CD4-positive, alpha-beta T cell treated with Interleukin-10 for 1 hour (primary cell): ENCODE measurements at regions not wholly inside any gene's neighbourhood (a gene's known extent, or its start where the extent isn't known, plus 50 kb on each side); places are given as distances from the start of the nearest gene placed in this dataset.
"Not testable (repeated sequence)": the region's sequence is repeated elsewhere in the genome, so short reads cannot be mapped to it uniquely, and the experiment has no call there.

Experiments used
- DNase-seq: peaks from one replicate; pipeline ENCODE4 v3.0.0-alpha.2; 2020

DNA sequence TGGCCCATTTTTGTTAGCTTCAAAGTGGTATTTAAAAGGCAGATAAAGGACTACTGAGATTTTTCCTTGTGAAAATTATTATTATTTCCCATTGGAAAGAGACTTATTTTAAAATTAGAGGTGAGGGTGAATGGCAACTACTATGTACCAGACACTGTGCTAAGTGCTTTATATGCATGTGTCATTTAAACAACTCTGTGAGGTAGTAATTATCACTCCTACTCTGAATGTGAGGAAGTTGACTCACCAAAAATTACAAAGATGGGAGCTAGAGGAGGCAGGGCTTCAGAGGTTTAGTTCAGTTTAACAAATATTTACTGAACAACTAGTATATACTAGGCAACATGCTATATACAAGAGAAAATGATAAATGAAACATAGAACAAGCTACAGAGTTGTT lies 78.2 kb downstream of the MSL3 start:
- DNase-seq, result no peak

DNA sequence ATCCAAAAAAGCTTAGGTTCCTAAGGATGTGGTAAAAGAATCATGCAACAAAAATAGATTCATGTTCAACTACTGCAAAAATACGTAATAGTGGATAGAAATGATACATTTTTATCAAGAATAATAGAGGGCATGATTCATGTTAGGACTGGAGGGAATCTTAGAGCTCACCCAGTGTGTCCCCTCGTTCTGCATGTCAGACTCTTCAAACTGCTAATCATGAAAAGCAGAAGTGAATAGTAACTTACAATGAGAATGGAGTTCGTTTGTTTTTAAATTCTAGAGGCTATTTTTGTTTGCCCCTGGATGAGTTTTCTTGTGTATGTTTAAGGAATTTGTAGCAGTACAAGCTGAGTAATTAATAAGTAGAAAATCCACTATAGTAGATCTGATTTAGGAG lies 79.4 kb downstream of the MSL3 start:
- no peak for DNase-seq

DNA sequence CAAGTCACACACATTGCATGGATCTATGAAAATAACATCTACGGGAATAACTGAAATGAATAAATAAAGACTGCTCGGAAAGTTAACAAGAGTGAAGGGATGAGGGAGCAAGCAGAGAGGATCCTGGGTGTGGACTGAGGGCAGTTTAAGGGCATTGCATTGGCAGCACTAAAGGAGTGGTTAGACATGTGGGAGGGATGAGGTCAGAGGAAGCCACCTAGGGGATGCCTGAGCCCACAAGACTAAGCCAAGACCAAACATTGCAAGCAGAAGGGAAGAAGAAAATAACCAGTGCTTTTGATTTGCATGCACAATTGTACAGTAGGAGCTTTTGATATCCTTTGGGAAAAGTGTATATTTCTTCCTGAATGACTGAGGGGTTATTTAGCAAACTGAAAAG lies 106.1 kb downstream of the MSL3 start:
- DNase-seq, result no peak

DNA sequence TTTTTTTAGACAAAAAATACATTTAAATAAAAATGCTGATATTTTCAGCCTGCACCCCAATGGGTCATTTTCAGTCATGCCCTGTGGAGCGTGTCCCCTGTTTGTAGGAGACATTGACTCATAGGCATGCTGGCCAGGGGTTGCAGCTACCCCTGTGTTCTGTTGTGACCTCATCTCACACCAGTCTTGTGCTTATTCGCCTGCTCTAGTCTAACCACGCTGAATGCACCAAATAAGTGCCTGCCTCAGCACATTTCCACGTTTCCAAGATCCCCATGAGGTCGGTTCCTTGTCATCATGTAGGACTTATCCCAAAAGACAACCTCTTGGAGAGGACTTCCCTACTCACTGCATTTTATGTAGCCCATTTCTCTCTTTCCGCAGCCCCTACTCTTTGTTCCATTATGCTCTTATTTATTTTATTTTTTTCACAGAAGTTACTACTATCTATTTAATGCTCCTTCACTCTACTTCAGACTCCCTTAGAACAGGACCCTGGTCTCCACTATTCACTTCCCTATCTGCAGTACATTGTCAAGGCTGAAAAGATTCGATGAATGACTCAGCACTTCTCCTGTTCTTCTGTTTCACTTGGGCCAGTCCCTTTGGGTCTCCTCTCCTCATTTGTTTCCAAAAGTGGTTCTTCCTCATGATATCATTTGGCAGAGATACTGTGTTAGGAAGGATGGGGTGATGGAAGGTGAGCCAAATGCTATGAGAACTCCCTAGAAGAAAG lies 109.7 kb downstream of the MSL3 start:
- no peak for DNase-seq

DNA sequence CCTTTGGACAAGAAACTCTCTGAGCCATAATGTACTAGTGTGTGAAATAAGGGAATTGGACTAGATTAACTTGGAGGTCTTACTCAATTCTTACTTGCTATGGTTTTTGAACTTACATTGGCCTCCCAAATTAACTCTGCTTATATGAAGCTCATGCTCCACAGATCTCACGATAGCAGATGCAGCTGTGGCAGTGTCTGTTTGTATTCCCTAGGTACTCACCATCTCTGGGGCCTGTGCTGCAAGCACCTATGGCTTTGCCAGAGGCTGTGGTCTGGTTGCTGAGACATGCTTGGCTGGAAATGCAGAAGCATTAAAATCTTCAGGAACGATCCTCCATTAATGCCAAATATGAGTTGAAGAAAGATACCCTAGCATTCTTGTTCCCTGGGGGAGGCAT lies 112.8 kb downstream of the MSL3 start:
- DNase-seq, result no peak

DNA sequence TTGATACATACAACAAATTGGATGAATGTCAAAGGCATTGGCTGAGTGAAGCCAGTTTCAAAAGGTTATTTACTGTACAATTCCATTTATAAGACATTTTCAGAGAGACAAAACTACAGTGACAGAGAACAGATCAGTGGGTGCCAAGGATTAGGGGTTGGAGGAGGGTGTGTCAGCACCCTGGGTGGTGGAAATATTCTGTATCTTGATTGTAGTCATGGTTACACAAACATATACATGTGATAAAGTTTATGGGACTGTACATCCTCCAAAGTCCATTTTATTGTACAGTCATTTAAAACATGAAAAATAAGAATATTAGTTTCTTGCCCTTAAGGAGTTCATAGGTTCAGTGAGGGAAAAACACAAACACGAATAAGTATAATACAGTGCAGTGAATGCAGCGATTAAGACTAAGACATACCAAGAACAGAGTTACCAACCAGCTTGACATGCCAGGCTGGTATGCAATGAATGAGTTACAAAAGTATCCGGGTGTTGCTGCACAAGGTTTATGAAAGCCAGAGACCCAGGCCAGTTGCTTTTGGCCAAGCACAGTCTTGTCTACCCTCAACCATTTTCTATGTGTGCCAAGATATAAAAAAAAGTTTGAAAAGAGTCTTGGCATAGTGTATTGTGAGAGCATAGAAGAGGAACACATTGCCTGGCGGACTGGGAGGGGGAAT lies 123.6 kb downstream of the MSL3 start:
- no peak for DNase-seq

DNA sequence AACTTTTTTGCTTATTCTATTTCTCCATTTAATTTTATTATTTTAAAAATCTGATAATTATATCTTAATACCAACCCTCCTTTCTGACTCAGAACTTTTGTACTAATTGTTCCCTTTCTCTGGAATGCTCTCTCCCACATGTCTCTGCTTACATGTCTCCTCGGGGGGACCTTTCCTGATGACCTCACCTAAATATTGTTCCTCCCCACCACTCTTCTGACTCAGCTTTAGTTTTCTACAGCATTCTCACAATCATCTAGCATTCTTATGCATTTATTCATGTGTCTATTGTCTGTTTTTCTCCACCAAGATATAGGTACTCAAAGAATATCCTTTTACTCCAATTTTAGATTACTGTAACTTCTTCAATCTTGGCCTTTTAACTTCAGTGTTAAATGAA lies 128.7 kb downstream of the MSL3 start:
- DNase-seq, result no peak

DNA sequence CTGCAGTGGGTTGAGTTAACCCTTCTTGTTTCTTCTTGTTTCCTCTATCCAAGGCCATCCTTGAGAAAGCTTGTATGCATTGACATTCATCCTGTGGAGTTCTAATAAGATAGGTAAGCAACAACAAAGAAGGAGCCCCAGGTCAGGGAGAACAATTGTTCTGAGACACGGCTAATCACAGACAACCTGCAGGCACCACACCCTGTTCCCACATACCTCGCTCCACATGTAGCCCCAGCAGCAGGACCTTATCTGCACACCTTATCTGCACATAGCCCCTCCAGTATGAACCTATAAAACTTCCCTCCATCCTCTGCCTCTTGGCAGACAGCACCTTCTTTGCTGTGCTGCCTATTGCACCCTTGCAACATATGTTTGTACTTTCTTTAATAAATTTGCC lies 129.1 kb downstream of the MSL3 start:
- DNase-seq, result no peak

DNA sequence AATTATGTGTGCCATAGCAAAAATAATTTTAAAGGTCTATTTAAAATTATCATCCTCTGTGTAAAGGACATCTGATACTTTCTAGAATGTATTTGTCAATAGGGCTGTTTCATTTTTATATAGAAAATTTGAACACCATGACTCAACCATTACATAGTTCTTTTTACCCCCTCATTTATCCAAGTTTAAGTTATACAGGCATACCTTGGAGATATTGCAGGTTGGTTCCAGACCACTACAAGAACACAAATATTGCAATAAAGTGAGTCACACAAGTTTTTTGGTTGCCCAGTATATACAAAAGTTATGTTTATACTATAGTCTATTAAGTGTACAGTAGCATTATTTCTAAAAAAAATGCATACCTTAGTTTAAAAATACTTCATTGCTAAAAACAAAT lies 130.4 kb downstream of the MSL3 start:
- no peak for DNase-seq

DNA sequence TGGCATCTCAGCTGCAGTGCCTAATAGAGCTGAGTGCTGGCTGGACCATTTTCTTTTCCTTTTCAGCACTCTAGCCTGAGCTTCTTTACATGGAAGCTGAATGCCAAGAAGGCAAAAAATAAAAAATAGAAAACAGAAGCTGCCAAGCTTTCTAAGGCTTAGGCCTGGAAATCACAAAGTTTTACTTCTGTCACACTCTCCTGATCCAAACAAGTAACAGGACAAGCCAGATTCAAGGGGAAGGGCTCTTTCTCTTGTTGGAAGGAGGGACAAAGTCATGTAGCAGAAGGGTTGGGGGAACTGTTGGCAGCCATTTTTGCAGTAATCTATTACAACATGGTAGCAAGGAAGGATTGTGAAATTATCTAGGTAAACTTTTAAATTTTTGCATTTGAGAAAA lies 131.8 kb downstream of the MSL3 start:
- DNase-seq, result no peak

DNA sequence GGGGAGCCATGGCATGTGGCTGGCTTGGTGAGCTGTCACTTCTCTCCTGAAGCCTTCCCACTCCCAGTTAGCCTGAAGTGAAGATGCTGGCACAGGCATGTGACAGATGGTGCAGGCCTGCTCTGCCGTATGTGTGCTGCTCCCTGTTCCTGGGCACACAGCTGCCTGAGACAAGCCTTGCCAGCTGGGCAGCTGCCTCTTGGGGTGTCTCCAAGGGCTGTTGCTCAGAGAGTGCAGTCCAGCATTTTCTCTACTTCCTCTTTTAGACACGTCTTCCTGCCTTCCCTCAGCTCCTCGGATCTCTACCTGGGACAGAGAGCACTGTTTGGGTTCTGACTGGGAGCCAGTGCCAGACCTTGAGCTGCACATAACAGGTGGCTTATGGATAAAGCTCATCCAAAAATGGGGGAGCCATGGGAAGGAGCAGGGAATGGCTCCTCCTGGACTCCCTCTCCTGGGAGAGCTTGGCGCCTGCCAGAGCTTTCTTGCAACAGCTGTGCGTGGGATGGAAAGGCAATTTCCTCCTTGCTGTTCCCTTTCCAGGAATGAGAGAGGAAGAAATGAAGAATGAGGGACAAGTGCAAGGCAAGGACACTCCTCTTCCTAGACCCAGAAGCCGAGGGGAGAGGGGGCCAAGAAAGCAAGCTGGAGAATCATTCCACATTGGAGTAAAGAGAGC lies 132.9 kb downstream of the MSL3 start:
- no peak for DNase-seq

DNA sequence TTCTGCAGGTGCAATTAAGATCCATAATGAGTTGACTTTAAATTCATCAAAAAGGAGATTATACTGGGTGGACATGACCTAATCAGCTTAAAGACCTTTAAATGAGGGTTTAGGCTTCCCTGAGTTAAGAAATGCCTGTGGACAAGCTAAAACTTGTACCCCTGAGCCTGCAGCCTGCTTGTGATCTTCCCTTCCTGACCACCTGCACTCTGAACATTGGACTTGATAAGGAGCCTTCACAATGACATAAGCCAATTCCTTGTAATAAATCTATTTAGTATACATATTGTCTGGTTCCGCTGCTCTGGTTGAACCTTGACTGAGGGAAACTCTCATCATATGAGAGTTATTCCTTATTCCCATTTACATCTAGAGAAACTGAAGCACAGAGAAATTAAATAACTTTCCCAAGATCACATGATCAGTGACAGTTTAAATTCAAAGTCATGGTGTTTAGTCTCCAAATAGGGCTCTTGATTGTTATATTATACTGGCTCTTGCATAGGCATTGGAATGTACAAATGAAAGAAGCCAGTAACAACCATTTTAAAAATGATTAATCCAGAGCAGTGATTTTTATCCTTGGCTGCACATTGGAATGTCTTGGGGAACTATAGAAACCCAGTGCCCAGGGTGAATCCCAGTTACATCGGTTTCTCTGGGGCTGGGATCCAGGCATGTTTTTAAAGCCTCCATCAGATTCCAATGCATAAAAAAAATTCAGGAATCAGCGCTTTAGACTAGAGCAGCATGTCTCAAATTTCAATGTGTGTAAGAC lies 136.1 kb downstream of the MSL3 start:
- DNase-seq, result no peak

DNA sequence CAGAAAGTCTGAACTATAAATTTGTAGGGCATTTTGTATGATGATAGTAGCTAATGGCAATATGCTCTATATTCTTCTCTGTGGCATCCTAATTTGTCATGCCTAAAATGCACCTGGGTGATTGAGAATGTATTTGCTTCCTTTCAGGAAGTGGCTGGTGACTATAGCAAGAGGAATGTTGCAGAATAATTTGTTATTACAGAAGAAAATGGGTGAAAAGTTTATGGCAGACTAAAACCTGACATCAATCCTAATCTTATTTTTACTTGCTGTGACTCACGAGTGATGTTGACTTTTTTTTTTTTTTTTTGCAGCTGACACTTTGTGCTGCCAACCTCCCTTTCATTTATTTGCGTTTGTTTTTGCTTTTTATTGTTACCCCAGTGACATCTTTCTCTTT lies 141.1 kb downstream of the MSL3 start:
- no peak for DNase-seq

DNA sequence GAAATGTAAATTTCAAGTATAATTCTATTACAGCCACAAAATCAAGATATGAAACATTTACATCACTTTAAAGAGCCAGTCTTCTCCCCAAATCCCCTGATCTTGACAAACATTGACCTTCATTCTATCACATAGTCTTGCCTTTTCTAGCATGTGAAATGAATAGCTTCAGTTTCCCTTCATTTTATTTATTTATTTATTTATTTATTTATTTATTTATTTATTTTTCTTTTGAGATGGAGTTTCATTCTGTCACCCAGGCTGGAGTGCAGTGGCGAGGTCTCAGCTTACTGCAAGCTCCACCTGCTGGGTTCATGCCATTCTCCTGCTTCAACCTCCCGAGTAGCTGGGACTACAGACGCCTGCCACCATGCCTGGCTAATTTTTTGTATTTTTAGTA lies 147.9 kb downstream of the MSL3 start:
- not testable (repeated sequence) for DNase-seq

DNA sequence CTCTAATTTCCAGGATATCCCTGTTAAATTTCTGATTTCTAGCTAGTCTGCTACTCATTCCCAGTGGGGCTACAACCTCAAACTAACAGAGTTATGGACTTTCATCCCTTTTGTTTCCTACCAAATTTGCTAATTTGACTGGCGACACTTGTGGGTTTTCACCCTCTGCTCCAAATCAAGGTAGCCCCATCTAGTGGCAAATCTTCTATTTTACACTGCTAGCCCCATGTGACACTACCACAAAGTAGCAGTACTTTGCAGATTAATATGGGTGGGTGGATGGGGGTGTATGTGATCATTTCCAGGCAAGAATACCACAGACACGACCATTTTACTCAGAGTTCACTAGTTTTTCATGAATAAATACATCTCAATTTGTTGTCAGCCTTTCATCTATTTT lies 150.3 kb downstream of the MSL3 start:
- DNase-seq, result peak; percentile 35

DNA sequence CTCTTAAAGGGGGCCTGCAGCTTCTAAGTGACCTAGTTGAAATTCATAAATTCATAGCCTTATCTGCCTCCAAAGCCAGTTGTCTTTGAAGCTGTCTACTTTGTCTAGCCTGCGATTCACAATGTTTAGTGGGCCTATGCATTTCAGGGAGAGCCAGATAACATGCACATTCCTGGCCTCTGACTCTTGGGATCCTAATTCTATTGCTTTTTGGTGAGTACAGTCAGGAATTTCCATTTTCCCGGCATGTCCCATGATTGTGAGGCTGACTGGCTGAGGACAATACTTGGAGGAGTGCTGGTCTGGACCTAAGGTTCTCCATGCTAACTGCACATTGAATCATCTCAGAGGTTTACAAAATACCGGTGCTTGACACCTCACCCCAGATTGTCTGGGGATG lies 155.0 kb downstream of the MSL3 start:
- no peak for DNase-seq

DNA sequence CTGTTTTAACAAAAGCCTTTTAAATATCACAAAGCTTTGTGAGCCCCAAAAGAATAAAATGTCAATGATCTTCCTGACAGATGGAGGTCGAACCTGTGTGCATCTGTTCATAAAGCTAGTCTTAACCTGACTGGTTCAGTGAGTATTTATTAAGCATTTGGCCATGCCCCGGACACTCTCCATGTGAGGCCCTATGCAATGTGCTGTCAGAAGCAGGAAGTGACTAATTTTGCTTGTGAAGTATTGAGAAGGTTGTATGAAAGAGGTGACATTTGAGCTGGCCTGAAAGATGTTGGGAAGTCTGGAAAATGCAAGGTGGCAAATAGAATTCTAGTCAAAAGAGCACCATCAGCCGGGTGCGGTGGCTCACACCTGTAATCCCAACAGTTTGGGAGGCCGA lies 171.4 kb downstream of the MSL3 start:
- no peak for DNase-seq

DNA sequence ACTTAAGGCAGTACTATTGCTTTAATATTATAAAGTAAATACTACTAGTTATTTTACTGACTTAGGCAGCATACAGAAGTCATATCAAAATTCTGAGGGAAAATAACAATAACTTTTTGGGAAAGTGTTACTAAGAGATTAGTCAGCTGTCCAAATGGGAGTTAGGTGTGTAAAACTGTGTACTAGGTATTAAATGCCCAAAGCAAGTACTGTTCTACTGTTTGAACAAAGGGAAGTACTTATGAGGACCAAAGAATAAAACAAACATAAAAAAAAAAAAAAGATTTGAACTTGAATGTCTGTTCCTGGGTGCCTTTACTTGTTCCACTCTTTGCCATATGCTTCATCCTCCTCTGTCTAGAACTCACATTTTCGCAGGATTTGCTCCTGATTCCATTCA lies 174.4 kb downstream of the MSL3 start:
- DNase-seq, result no peak

DNA sequence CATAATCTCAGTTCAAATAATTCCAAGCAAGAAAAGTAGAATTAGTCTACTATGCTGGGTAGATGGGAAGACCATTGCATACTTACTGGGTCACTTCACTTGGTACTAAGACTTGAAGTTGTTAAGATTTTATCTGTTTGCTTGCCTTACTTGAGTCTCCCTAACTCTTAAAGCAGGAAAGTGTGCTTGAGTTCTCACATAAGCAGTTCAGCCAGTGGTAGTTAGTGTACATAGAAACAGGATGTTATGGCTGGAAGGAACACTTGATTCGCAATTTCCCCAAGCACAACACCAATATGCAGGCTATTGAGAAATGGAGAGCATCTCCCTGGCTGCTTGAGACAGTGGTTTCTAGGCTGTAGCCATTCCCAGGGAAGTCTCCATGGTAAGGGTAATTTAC lies 176.1 kb downstream of the MSL3 start:
- DNase-seq, result no peak

DNA sequence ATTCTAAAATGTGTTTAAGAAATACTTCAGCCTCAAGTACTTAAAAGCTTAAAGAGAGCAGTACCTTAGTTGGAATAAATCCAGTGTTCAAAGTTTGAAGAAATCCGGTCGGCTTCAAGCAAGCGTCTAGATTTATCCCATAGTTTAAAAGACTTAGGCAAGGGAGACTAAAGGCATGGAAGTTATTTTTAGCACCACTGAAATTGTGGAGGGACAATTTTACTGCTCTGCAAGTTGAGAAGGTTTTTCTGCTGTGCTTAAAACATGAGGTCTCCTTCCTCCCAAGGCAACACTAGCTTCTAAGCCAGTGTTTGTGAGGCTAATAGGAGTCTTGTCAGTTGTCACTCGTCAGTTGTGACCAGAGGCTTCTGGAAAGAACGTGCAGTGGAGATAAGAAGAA lies 183.5 kb downstream of the MSL3 start:
- no peak for DNase-seq

DNA sequence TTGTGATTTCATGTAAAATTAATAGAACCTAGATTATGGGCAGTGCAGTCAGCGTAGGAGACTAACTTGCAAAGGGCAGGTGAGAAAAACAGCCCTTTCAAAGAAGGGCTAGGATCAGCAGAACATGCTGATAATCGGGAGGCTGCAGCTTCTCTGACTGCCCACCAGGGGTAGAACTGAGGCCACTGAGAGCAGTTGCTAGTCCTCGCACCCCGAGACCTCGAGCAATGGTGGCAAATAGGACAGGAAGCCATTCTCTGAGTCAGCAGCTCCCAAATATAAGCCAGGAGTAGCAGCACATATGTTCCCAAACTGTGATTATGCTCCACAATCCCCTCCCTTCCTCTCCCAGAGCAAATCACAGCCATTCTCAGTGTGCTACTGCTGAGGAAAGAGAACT lies 186.5 kb downstream of the MSL3 start:
- DNase-seq, result no peak

DNA sequence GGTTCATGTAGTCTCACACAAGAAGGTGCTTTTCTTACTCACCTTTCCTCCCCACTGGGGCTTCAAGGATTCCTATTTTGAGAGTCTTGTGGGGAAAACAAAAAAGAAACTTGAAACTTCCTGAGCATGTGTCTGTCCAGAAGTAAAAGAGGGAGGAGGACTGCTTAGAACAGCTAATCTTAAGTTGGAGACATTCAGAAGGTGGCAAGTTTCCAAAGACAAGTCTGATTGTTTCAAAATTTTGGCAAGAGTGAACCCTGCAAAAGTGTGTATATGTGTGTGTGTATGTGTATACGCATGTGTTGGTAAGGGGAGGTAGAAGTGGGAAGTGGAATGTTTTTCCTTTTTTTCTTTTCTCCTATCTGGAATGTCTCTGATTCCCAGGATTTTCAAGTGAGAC lies 189.0 kb upstream of the FRMPD4 start:
- DNase-seq, result no peak

DNA sequence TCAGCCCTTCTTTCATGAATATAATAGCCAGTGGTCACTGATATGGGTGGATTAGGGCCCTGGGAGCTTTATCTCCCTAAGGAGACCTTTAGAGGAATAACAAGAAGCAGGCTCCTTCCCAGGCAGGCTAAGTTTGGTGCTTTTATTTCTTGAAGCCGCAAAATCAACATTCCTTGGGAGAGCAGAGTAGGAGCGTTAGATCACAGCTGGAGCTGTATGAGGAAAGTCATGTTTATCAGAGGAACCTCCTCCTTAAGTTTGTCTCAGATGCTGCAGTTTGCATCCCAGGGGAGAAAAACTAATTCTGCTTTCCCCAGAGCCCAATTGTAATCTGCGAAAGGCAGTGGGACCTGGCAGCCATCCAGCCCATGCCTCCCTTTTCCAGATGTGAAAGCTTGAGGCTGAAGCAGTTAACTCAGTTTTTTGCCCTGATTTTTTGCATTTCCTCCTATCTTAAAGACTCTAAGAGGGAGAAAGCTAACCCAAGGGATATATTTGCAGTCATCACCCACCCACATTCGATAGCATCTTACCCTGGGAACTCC lies 186.0 kb upstream of the FRMPD4 start:
- no peak for DNase-seq
